Effector memory CD8-positive, alpha-beta T cell (primary cell): ENCODE measurements at regions not wholly inside any gene's neighbourhood (a gene's known extent, or its start where the extent isn't known, plus 50 kb on each side); places are given as distances from the start of the nearest gene placed in this dataset.

Source experiments
- ATAC-seq: fragments of 150-1000 bp; cut with Tn5 transposase; replicated peaks from 2 replicates; pipeline ENCODE4 v1.10.0; 2021; ENCODE audit warnings: mild to moderate bottlenecking, moderate library complexity
- DNase-seq, 3 experiments: peaks; one replicate each; pipeline ENCODE4 v3.0.0; 2021
- H3K27ac Mint-ChIP-seq, 2 donors: one replicate each; pipeline ENCODE4 v1.8.0; 2022; ENCODE audit warnings: mild to moderate bottlenecking in 2 of 2, mixed read lengths in 2 of 2, moderate library complexity in 2 of 2
- H3K27me3 Mint-ChIP-seq, 2 donors: one replicate each; pipeline ENCODE4 v1.8.0; 2022; ENCODE audit warnings: mixed read lengths in 2 of 2
- H3K36me3 Mint-ChIP-seq: one replicate; pipeline ENCODE4 v1.8.0; 2022; ENCODE audit warnings: mild to moderate bottlenecking, moderate library complexity, mixed read lengths; ENCODE audit not compliant: insufficient read depth
- H3K4me1 Mint-ChIP-seq, 2 donors: one replicate each; pipeline ENCODE4 v1.8.0; 2022; ENCODE audit warnings: low read depth in 2 of 2, mixed read lengths in 2 of 2
- H3K4me3 Mint-ChIP-seq, 2 donors: one replicate each; pipeline ENCODE4 v1.8.0; 2022; ENCODE audit warnings: mild to moderate bottlenecking in 2 of 2, mixed read lengths in 2 of 2, moderate library complexity in 2 of 2
- H3K9me3 Mint-ChIP-seq, 2 donors: one replicate each; pipeline ENCODE4 v1.8.0; 2022; ENCODE audit warnings: mixed read lengths in 2 of 2

DNA sequence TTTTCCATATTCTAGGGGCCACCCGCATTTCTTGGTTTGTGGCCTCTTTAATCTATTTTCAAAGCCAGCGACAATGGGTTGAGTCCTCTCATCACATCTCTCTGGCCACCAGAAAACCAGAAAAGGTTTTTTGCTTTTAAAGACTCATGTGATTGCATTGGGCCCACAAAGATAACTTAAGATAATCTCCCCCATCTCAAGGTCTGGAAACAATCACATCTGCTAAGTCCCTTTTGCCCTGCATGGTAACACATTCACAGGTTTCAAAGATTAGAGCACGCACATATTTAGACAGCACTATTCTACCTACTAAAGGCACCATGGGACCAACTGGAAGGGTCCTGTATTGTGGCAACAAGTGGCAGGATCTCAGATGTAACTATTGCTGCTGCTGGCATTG lies 147.0 kb upstream of the MIR17HG start:
- no peak overlapping the region for H3K27ac Mint-ChIP-seq
- H3K4me1 Mint-ChIP-seq: no peaks in the 10 kb centered on the region
- H3K9me3 Mint-ChIP-seq: peaks cover 0 to 1% of the 10 kb centered on the region in 2 donors
- H3K27me3 Mint-ChIP-seq: peaks cover 0 to 8% of the 10 kb centered on the region in 2 donors
- no peak overlapping the region for H3K4me3 Mint-ChIP-seq
- ATAC-seq (no peak), DNase-seq (no peak)
- no peaks in the 10 kb centered on the region for H3K36me3 Mint-ChIP-seq

DNA sequence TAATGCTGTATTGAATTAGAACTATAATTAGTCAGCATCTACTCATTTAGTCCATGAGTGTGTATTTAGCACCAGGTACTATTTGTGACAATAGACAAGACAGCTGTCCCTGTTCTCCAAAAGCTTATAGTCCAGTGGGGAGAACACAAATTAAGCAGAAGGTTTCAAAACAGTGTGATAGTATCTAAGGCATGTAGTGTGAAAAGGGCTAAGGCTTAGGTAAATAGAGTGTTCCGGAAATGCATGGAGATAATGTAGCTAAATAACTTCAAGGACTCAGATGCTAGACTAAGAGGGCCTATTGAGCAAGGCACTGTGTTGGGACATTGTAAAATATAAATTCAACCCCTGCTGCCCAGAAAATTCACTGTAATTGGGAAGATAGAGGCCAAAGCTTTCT lies 144.1 kb upstream of the MIR17HG start:
- ATAC-seq (no peak), DNase-seq (no peak)
- Mint-ChIP-seq H3K4me1 (no peaks in the 10 kb centered on the region), H3K4me3 (no peak overlapping the region), H3K27ac (no peak overlapping the region), H3K36me3 (no peaks in the 10 kb centered on the region), H3K27me3 (peaks cover 0 to 8% of the 10 kb centered on the region in 2 donors), H3K9me3 (peaks cover 0 to 1% of the 10 kb centered on the region in 2 donors)

DNA sequence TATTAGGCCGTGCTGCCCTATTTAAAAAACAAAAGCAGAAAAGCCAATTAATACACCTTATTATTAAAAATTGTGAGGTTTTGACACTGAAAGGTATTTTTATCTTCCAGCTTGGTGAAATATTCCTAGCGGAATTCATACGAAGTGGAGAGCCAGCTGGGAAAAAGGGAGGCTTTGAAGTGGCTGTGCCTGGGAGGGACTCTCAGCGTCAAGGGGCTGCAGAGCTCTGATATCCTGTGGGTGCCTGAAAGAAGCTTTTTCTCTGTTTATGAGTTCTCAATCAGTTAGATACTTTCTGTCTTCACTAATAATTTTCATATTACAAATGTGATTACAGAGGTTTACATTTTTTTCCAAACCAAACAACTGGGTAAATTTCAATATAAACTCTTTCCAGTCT lies 140.2 kb upstream of the MIR17HG start:
- no peak for DNase-seq
- peaks cover 0 to 6% of the 10 kb centered on the region in 2 donors for H3K27me3 Mint-ChIP-seq
- H3K9me3 Mint-ChIP-seq: no peaks in the 10 kb centered on the region
- no peaks in the 10 kb centered on the region for H3K4me1 Mint-ChIP-seq
- no peak for ATAC-seq
- H3K27ac Mint-ChIP-seq: no peak overlapping the region
- H3K36me3 Mint-ChIP-seq: no peaks in the 10 kb centered on the region
- no peak overlapping the region for H3K4me3 Mint-ChIP-seq

DNA sequence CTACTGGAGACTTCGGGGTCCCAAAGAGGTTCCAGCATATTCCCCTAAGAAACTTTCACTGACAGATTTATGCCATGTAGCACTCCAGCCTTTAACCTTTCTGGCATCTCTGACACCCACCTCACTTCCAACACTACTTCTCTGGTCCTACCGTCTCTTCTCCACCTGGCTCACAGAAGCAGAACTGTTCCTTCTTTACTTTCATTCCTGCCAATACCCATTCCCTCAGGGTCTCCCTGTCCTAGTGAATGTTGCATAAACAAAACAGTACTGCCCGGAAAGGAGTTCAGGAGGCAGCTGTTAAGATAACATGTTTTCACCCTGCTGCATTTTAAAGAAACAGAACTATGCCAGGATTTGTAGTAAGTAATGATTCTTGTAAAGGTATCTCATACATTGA lies 136.0 kb upstream of the MIR17HG start:
- Mint-ChIP-seq H3K36me3 (no peaks in the 10 kb centered on the region), H3K4me1 (no peaks in the 10 kb centered on the region), H3K9me3 (no peaks in the 10 kb centered on the region), H3K27me3 (peaks cover 0 to 6% of the 10 kb centered on the region in 2 donors), H3K4me3 (no peak overlapping the region), H3K27ac (no peak overlapping the region)
- DNase-seq (no peak), ATAC-seq (no peak)

DNA sequence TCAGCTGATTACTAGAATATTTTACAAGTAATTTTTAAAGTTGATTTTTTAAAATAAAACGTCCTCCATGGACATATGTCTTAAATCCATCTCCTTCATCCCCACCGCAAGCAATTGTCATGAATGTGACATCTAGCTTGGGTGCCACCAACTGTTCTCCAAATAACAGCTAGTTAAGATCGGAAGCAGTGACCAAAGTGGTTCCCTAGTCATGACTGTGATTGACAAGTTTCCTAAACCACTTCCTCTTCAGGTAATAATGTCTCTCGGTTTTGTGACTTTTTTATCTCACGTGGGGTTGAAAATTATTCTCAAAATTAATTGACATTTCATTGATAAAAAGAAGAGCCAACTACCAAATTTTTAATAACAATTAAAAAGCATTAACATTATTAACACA lies 135.3 kb upstream of the MIR17HG start:
- Mint-ChIP-seq H3K27me3 (peaks cover 0 to 6% of the 10 kb centered on the region in 2 donors), H3K36me3 (no peaks in the 10 kb centered on the region), H3K9me3 (no peaks in the 10 kb centered on the region), H3K4me1 (no peaks in the 10 kb centered on the region), H3K27ac (no peak overlapping the region), H3K4me3 (no peak overlapping the region)
- ATAC-seq (no peak), DNase-seq (no peak)

DNA sequence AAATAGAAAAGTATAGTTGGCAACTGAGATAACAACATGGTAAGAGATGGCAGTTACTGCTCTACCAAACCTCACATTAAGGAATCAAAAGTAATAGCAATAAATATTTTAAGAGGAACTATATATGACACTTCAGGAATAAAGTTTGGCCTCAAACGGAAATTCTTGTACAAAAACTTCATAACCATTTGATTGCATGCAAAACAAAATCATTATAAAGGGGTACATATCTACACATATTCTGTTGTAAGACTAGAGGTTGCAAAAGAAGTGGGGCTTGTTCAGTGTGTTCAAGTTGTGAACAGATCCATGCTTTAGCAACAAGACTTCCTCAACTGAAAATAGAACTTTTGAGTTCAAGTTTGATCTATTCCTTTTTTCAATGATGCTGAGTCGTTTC lies 133.5 kb upstream of the MIR17HG start:
- Mint-ChIP-seq H3K9me3 (no peaks in the 10 kb centered on the region), H3K36me3 (no peaks in the 10 kb centered on the region), H3K27ac (no peak overlapping the region), H3K4me1 (no peaks in the 10 kb centered on the region), H3K4me3 (no peak overlapping the region), H3K27me3 (peaks cover 6% of the 10 kb centered on the region in 2 donors)
- ATAC-seq: no peak
- DNase-seq: no peak

DNA sequence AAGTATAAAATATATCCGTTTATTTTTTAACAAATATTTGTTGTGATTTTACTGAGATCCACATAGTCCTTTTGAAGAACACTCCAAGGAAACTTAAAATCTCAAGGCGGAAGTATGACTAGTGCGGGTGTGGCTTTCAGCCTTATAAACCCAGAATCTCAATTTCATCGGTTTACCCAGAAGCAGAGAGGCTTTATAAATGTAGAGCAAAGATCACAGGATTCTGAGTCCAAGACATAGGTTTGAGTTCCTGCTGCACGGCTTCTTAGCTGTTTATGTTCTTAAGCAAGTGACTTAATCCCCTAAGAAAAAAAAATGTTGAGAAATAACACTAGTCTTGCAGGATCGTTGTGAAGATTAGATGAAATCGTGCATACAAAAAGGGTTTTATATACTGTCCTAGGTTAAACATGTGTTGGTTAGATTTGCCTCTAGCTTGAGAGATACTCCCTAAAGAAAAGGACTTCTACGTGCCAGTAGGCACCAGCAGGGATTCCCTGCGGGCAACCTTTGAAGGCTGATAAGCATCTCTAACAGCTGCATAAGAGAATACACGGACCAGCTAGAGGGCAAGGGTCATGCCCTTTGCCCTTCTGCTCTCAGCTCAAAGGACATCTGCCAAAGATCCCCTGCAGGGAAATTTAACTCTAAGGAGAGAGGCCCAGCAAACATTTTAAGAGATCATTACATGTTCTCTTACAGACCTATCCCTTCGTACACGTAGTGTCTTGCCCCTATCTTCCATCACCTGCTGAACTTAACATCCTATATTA lies 130.4 kb upstream of the MIR17HG start:
- no peaks in the 10 kb centered on the region for H3K36me3 Mint-ChIP-seq
- ATAC-seq (no peak), DNase-seq (no peak)
- peaks cover 0 to 10% of the 10 kb centered on the region in 2 donors for H3K27me3 Mint-ChIP-seq
- H3K9me3 Mint-ChIP-seq: no peaks in the 10 kb centered on the region
- no peak overlapping the region for H3K4me3 Mint-ChIP-seq
- H3K4me1 Mint-ChIP-seq: no peaks in the 10 kb centered on the region
- no peak overlapping the region for H3K27ac Mint-ChIP-seq

DNA sequence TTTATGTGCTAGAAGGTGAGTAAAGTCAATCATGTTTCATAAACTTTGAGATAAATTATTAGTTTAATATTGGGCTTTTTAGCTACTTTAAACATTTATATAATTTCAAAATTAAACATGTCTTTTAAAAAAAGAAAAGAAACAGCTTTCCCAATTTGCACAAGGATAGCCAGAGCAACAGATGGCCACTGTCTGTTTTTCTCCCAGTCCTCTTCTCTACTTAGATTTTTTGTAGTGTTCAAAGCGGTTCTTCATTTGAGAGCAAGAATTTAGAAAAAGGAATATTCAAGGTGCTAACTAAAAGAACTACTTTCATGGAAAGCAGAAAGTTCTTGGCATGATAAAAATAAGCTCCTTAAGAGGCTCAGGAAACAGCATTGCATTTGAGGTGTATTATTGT lies 128.3 kb upstream of the MIR17HG start:
- Mint-ChIP-seq H3K4me3 (no peak overlapping the region), H3K9me3 (no peaks in the 10 kb centered on the region), H3K27me3 (peaks cover 3 to 12% of the 10 kb centered on the region in 2 donors), H3K36me3 (no peaks in the 10 kb centered on the region), H3K27ac (no peak overlapping the region), H3K4me1 (no peaks in the 10 kb centered on the region)
- ATAC-seq: no peak
- no peak for DNase-seq

DNA sequence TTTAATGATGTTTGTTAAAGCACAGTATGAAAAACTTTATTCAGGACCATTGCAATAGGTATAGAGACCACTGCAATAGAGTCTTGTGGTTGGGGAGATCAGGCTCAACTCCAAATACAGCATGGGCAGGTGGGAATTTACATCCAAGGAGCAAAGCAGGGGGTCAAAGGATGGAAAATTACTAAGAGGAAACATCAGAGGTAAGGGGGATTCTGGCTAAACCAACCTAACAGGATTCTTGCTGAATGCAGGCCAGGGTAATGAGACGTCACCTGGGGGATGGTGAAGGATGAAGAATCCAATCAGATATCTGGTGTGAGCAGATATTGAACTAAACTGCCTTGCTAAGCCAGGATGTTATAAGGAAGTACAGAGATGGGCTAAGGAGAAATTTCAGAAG lies 126.6 kb upstream of the MIR17HG start:
- Mint-ChIP-seq H3K27ac (no peak overlapping the region), H3K27me3 (peaks cover 15 to 16% of the 10 kb centered on the region in 2 donors), H3K36me3 (no peaks in the 10 kb centered on the region), H3K4me1 (no peaks in the 10 kb centered on the region), H3K9me3 (no peaks in the 10 kb centered on the region), H3K4me3 (no peak overlapping the region)
- DNase-seq (no peak), ATAC-seq (no peak)

DNA sequence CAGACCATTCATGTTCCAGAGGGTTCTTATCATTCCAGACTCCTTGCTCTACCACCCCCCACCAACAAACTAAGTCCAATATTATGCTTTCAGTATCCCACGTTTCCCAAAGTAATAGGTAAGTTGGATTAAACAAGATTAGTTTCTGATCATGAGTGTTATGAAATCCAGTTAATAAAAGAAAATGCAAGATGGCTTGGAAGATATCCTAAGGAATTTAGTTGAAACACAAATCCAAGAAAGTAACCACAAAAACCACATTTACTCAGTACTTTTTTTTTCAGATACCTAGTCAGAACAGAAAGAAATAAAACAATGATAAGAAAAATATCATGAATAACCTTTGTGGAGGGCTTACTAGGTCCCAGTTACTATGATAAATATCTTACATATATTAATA lies 119.4 kb upstream of the MIR17HG start:
- Mint-ChIP-seq H3K27me3 (peaks cover 6 to 15% of the 10 kb centered on the region in 2 donors), H3K4me3 (no peak overlapping the region), H3K36me3 (no peaks in the 10 kb centered on the region), H3K9me3 (no peaks in the 10 kb centered on the region), H3K4me1 (no peaks in the 10 kb centered on the region), H3K27ac (no peak overlapping the region)
- ATAC-seq: no peak
- no peak for DNase-seq

DNA sequence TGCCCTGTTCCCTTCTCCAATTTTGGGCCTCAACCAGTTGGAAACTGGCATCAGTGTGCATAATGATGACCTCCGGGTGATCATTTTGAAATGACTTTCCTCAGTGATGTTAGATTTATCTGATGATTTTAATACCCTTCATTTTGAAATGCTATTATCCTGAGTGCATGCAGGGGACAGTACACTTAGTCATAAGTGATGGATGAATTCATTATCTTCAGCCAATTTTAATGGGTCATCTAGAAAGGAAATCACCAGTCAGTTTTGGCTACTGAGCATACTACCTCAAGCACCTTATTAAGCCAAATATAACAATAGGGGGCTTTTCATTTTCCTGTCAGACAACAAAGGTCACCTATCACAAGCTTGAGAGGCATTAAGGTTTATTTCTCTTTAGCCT lies 118.5 kb upstream of the MIR17HG start:
- H3K4me3 Mint-ChIP-seq: no peak overlapping the region
- DNase-seq: no peak
- no peaks in the 10 kb centered on the region for H3K9me3 Mint-ChIP-seq
- no peak overlapping the region for H3K27ac Mint-ChIP-seq
- no peak for ATAC-seq
- no peaks in the 10 kb centered on the region for H3K36me3 Mint-ChIP-seq
- H3K4me1 Mint-ChIP-seq: no peaks in the 10 kb centered on the region
- H3K27me3 Mint-ChIP-seq: peaks cover 6 to 15% of the 10 kb centered on the region in 2 donors

DNA sequence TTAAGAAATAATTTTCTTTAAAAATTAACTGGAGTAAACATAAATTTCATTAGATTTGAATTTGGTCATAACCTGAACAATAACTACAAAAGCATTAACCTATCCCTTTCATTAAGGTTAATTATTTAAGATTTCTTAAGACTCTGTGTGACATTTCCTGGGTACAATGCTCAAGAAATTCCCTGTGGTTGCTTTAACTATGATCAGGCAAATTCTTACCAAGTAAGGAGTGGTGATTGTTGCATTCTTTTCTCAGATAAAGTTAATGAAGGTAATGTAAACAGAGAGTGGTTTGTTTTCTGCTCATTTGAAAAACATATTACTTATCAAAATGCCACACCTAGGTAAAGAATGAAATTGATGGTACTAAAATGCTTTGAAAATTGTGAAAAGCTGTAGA lies 114.8 kb upstream of the MIR17HG start:
- no peaks in the 10 kb centered on the region for H3K9me3 Mint-ChIP-seq
- H3K27me3 Mint-ChIP-seq: no peaks in the 10 kb centered on the region
- H3K27ac Mint-ChIP-seq: no peak overlapping the region
- H3K4me1 Mint-ChIP-seq: no peaks in the 10 kb centered on the region
- ATAC-seq (no peak), DNase-seq (no peak)
- no peaks in the 10 kb centered on the region for H3K36me3 Mint-ChIP-seq
- H3K4me3 Mint-ChIP-seq: no peak overlapping the region

DNA sequence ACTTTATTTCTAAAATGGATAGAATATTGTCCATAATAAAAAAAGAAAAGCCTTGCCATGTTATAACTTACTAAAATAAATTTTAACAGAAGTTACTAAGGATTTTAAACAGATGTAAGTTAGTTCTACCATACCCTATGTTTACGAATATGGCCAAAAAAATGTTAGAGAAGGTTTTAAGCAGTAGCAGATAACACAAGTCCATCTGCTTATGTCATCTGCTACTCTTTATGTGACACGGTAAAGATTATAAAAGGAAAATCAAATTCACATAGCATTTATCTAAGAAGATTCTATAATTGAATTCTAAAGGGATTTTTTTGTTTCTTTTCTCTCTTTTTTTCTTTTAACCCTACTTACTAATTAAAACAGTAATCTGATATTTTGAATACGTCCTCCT lies 114.2 kb upstream of the MIR17HG start:
- no peak for DNase-seq
- H3K27ac Mint-ChIP-seq: no peak overlapping the region
- no peaks in the 10 kb centered on the region for H3K4me1 Mint-ChIP-seq
- H3K9me3 Mint-ChIP-seq: no peaks in the 10 kb centered on the region
- H3K4me3 Mint-ChIP-seq: no peak overlapping the region
- H3K36me3 Mint-ChIP-seq: no peaks in the 10 kb centered on the region
- ATAC-seq: no peak
- H3K27me3 Mint-ChIP-seq: no peaks in the 10 kb centered on the region

DNA sequence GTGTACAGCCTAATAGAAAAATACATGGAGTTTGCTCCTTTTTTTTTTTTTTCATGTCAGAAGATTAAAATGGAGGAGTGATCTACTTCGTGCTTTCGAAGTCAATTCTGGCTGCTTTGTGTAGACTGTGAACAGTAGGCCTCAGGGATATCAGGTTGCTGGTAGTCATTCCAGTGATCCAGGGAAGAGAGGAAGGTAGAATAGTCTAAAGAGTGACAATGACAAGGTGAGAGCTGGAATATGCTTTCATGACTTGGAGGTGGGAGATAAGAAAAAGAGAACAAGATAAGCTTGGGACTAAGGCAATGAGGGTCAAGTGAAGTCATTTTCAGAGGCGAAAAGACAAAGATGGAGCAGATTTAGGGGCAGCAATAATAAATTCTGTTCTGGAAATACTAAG lies 111.3 kb upstream of the MIR17HG start:
- ATAC-seq (no peak), DNase-seq (no peak)
- no peak overlapping the region for H3K27ac Mint-ChIP-seq
- H3K4me3 Mint-ChIP-seq: no peak overlapping the region
- no peaks in the 10 kb centered on the region for H3K9me3 Mint-ChIP-seq
- H3K4me1 Mint-ChIP-seq: no peaks in the 10 kb centered on the region
- no peaks in the 10 kb centered on the region for H3K27me3 Mint-ChIP-seq
- no peaks in the 10 kb centered on the region for H3K36me3 Mint-ChIP-seq

DNA sequence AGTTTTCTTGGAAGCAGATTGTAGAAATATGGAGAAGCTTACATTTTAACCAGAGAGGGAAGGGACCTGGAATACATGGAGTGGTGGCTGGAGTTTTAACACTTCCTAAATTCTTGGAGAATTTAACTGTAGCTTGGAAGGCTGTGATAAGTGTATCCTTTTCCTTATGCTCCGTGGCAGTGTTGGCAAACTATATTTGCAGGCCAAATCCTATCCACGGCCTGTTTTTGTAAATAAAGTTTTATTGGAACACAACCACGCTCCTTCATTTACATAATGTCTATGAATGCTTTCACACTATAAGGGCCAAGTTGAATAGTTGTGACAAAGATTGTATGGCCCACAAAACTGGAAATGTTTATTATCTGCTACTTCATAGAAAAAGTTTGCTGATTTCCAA lies 110.6 kb upstream of the MIR17HG start:
- H3K27ac Mint-ChIP-seq: no peak overlapping the region
- H3K4me1 Mint-ChIP-seq: no peaks in the 10 kb centered on the region
- no peaks in the 10 kb centered on the region for H3K36me3 Mint-ChIP-seq
- no peaks in the 10 kb centered on the region for H3K9me3 Mint-ChIP-seq
- no peak for DNase-seq
- no peaks in the 10 kb centered on the region for H3K27me3 Mint-ChIP-seq
- no peak for ATAC-seq
- H3K4me3 Mint-ChIP-seq: no peak overlapping the region
